SK-N-SH (cell line): ENCODE measurements at regions not wholly inside any gene's neighbourhood (a gene's known extent, or its start where the extent isn't known, plus 50 kb on each side); places are given as distances from the start of the nearest gene placed in this dataset.

Experiments
- CTCF ChIA-PET: fragments of 300-600, 350-600 bp; formaldehyde crosslinking; extraction: SDS; loops from one replicate; lab custom pipeline; 2021; lab: Yijun Ruan, JAX
- POLR2A ChIA-PET: fragments of 350-600 bp; sonication (Branson Sonifier 250); formaldehyde crosslinking; extraction: SDS; loops from one replicate; lab custom pipeline; 2020; ENCODE audit warnings: antibody characterized with exemption, inconsistent platforms; lab: Yijun Ruan, JAX
- DNase-seq: peaks from one replicate; pipeline ENCODE4 v3.0.0; 2012
- H2AFZ ChIP-seq: fragments of 200-600 bp; sonication (generic); 2 replicates; pipeline ENCODE4 v1.8.1; 2016; ENCODE audit warnings: antibody characterized with exemption, mild to moderate bottlenecking, low read depth
- H3F3A ChIP-seq: fragments of 200-600 bp; sonication (generic); replicated peaks from 2 replicates; pipeline ENCODE3; 2016; ENCODE audit warnings: antibody characterized with exemption, mild to moderate bottlenecking; ENCODE audit not compliant: insufficient read depth
- H3K27ac ChIP-seq, 2 experiments: fragments of 200-500 bp in 1 of 2; fragments of 200-600 bp in 1 of 2; sonication (Bioruptor generic) in 1 of 2; sonication (generic), shearing (Covaris generic) in 1 of 2; 2 replicates each; pipeline versions ENCODE4 v1.5.1 to v1.6.1; 2014 to 2016; ENCODE audit warnings: low read depth in 2 of 2, inconsistent platforms in 1 of 2, low read length in 1 of 2, mild to moderate bottlenecking in 1 of 2, mixed read lengths in 1 of 2
- H3K27me3 ChIP-seq: fragments of 200-600 bp; sonication (generic), shearing (Covaris generic); 2 replicates; pipeline ENCODE4 v1.6.1; 2016; ENCODE audit warnings: mixed run types; ENCODE audit not compliant: insufficient read depth
- H3K36me3 ChIP-seq, 2 experiments: fragments of 200-500 bp in 1 of 2; fragments of 200-600 bp in 1 of 2; sonication (Bioruptor generic) in 1 of 2; sonication (generic) in 1 of 2; replicated peaks in 1 of 2; 2 replicates each; pipeline versions ENCODE3 to v1.5.1; 2014 to 2016; ENCODE audit warnings: low read length in 1 of 2, mild to moderate bottlenecking in 1 of 2; ENCODE audit not compliant: insufficient read depth in 2 of 2, control insufficient read depth in 1 of 2
- H3K4me1 ChIP-seq, 2 experiments: fragments of 200-500 bp in 1 of 2; fragments of 200-600 bp in 1 of 2; sonication (Bioruptor generic) in 1 of 2; sonication (generic), shearing (Covaris generic) in 1 of 2; 2 replicates each; pipeline versions ENCODE4 v1.5.1 to v1.6.1; 2014 to 2016; ENCODE audit warnings: low read depth in 1 of 2, low read length in 1 of 2, mixed run types in 1 of 2; ENCODE audit not compliant: insufficient read depth in 2 of 2, control insufficient read depth in 1 of 2
- H3K4me2 ChIP-seq: fragments of 200-600 bp; sonication (generic), shearing (Covaris generic); 2 replicates; pipeline ENCODE4 v1.6.1; 2017; ENCODE audit warnings: mixed run types
- H3K4me3 ChIP-seq, 2 experiments: fragments of 200-500 bp in 1 of 2; fragments of 200-600 bp in 1 of 2; sonication (Bioruptor generic) in 1 of 2; sonication (generic), shearing (Covaris generic) in 1 of 2; 2 replicates each; pipeline versions ENCODE4 v1.5.1 to v1.8.1; 2014 to 2016; ENCODE audit warnings: low read depth in 2 of 2, inconsistent platforms in 1 of 2, low read length in 1 of 2, mild to moderate bottlenecking in 1 of 2, mixed read lengths in 1 of 2, moderate library complexity in 1 of 2
- H3K79me2 ChIP-seq: fragments of 200-600 bp; sonication (generic); 2 replicates; pipeline ENCODE4 v1.8.1; 2017; ENCODE audit warnings: mild to moderate bottlenecking; ENCODE audit not compliant: insufficient read depth
- H3K9ac ChIP-seq: fragments of 200-600 bp; sonication (generic); 2 replicates; pipeline ENCODE4 v1.6.1; 2017; ENCODE audit warnings: mixed run types
- H3K9me2 ChIP-seq: fragments of 200-600 bp; sonication (generic); 2 replicates; pipeline ENCODE4 v1.6.1; 2017; ENCODE audit warnings: mixed run types
- H3K9me3 ChIP-seq: fragments of 200-600 bp; sonication (generic); 2 replicates; pipeline ENCODE4 v1.6.1; 2017; ENCODE audit warnings: mixed run types, mild to moderate bottlenecking, moderate library complexity
- H4K20me1 ChIP-seq: fragments of 200-600 bp; sonication (generic); 2 replicates; pipeline ENCODE4 v1.6.1; 2017; ENCODE audit warnings: mild to moderate bottlenecking, mixed run types; ENCODE audit not compliant: insufficient read depth
- CHD2 ChIP-seq: fragments of 150-350 bp; IDR thresholded peaks from 2 replicates; pipeline ENCODE4 v1.6.1; 2018; ENCODE audit warnings: low read length; ENCODE audit not compliant: partially characterized antibody
- CTCF ChIP-seq: fragments of 200-600 bp; sonication (generic); IDR thresholded peaks from 2 replicates; pipeline ENCODE4 v1.6.1; 2017; ENCODE audit warnings: antibody characterized with exemption, mild to moderate bottlenecking, moderate library complexity
- FOSL2 ChIP-seq: IDR thresholded peaks from 2 replicates; pipeline ENCODE4 v1.4.0; 2012; ENCODE audit warnings: low read depth, mild to moderate bottlenecking, moderate library complexity, borderline replicate concordance
- FOXJ3 ChIP-seq: sonication (generic); formaldehyde crosslinking; IDR thresholded peaks from 2 replicates; pipeline ENCODE4 v1.5.1; 2020; ENCODE audit warnings: mild to moderate bottlenecking, missing genetic modification reagents
- JUND ChIP-seq: IDR thresholded peaks from 2 replicates; pipeline ENCODE4 v1.4.0; 2012
- MXI1 ChIP-seq: IDR thresholded peaks from 2 replicates; pipeline ENCODE4 v1.6.1; 2012; ENCODE audit warnings: mild to moderate bottlenecking, low read depth, low read length, improper control_type of control experiment
- NRF1 ChIP-seq: IDR thresholded peaks from 2 replicates; pipeline ENCODE4 v1.6.1; 2012; ENCODE audit warnings: low read depth, mild to moderate bottlenecking, low read length
- RAD21 ChIP-seq: IDR thresholded peaks from 2 replicates; pipeline ENCODE4 v1.6.1; 2012; ENCODE audit warnings: mild to moderate bottlenecking, low read length
- RCOR1 ChIP-seq: fragments of 150-350 bp; IDR thresholded peaks from 2 replicates; pipeline ENCODE4 v1.6.1; 2017; ENCODE audit warnings: antibody characterized with exemption, low read length
- SIN3A ChIP-seq: IDR thresholded peaks from 2 replicates; pipeline ENCODE4 v1.6.1; 2012; ENCODE audit warnings: low read depth, mild to moderate bottlenecking, low read length, moderate library complexity, borderline replicate concordance
- SMC3 ChIP-seq: IDR thresholded peaks from 2 replicates; pipeline ENCODE4 v1.6.1; 2012; ENCODE audit warnings: low read depth, low read length, improper control_type of control experiment
- TEAD4 ChIP-seq: IDR thresholded peaks from 2 replicates; pipeline ENCODE4 v1.4.0; 2012; ENCODE audit warnings: mild to moderate bottlenecking, borderline replicate concordance; ENCODE audit not compliant: insufficient read depth
- YY1 ChIP-seq: IDR thresholded peaks from 2 replicates; pipeline ENCODE4 v1.4.0; 2012; ENCODE audit warnings: low read depth, mild to moderate bottlenecking
- WGBS: methylation state at CpG from one replicate; pipeline ENCODE4 v1.1.6; 2017; ENCODE audit warnings: low lambda C conversion rate; 5-methylcytosine and 5-hydroxymethylcytosine counted together

- H3K4me3 ChIP-seq = no peak overlapping the region
- TF ChIP-seq NRF1 = no peak
- peak; percentile 66 for TF ChIP-seq SMC3
- TF ChIP-seq CHD2 = no peak
- TF ChIP-seq RCOR1 = no peak
- peak; percentile 65 for TF ChIP-seq RAD21
- peak; percentile 73 for TF ChIP-seq CTCF
- TF ChIP-seq SIN3A = no peak
- TF ChIP-seq, all 33 proteins: peak for 3
- DNase-seq = peak; percentile 59
- Histone ChIP-seq H4K20me1 (no peaks in the 10 kb centered on the region), H2AFZ (no peak overlapping the region), H3K36me3 (no peaks in the 10 kb centered on the region), H3F3A (peaks cover 4% of the 10 kb centered on the region), H3K79me2 (no peaks in the 10 kb centered on the region), H3K9me2 (no peaks in the 10 kb centered on the region), H3K4me2 (no peak overlapping the region), H3K27me3 (no peaks in the 10 kb centered on the region), H3K9ac (no peak overlapping the region), H3K4me1 (no peaks in the 10 kb centered on the region), H3K9me3 (no peaks in the 10 kb centered on the region), H3K27ac (no peak overlapping the region)
- POLR2A ChIA-PET = no interaction called here
- CTCF ChIA-PET = interaction anchor here (0.6 to 7.7 kb wide), 28 partner anchors 9 to 760 kb away, joined by 3 to 53 read pairs (median 4); no protein-coding TSS in a partner anchor
- 11% methylated on average over 5 of the region's 5 CpGs for WGBS
Observed at GRCh38 chr20:24160563-24161281, 172.1 kb upstream of the GGTLC1 start.

- Histone ChIP-seq H3K36me3 (no peaks in the 10 kb centered on the region), H3F3A (peaks cover 2% of the 10 kb centered on the region), H3K9ac (no peak overlapping the region), H3K27me3 (no peaks in the 10 kb centered on the region), H3K4me2 (no peak overlapping the region), H3K27ac (no peak overlapping the region), H3K4me1 (no peaks in the 10 kb centered on the region), H3K4me3 (no peak overlapping the region), H2AFZ (no peak overlapping the region), H3K79me2 (no peaks in the 10 kb centered on the region), H3K9me3 (no peaks in the 10 kb centered on the region), H3K9me2 (no peaks in the 10 kb centered on the region), H4K20me1 (no peaks in the 10 kb centered on the region)
- TF ChIP-seq FOSL2 = no peak
- no peak for TF ChIP-seq TEAD4
- TF ChIP-seq MXI1 = no peak
- no peak for TF ChIP-seq JUND
- no peak for TF ChIP-seq YY1
- no peak for TF ChIP-seq FOXJ3 (CRISPR knock-in tag)
- no peak for DNase-seq
- 8% methylated on average over 2 of the region's 2 CpGs for WGBS
- ChIA-PET POLR2A (no interaction called here), CTCF (interaction anchor here (0.7 to 7.7 kb wide), 5 partner anchors 7 to 759 kb away, joined by 3 to 53 read pairs (median 4); no protein-coding TSS in a partner anchor)
Observed at GRCh38 chr20:24158281-24158680, 169.7 kb upstream of the GGTLC1 start.
